ENCODE measurements at regions not wholly inside any gene's neighbourhood (a gene's known extent, or its start where the extent isn't known, plus 50 kb on each side); places are given as distances from the start of the nearest gene placed in this dataset.

GRCh38 chr12:43117226-43117930, 434.6 kb downstream of the ADAMTS20 start:
- Histone ChIP-seq H3K79me2 (ENCODE audit: insufficient read depth, low read length) (no peaks in the 10 kb centered on the region), H3T11ph (ENCODE audit: low read length) (no peak overlapping the region), H3K27me3 (ENCODE audit: insufficient read depth, low read length) (no peaks in the 10 kb centered on the region), H3K9ac (ENCODE audit: extremely low read depth, insufficient read length, low read length) (no peak overlapping the region), H2BK12ac (ENCODE audit: insufficient read length, low read depth, low read length) (no peak overlapping the region), H3K14ac (ENCODE audit: insufficient read depth, low read length) (no peak overlapping the region), H3K4me2 (ENCODE audit: insufficient read depth, insufficient read length, low read length) (no peak overlapping the region), H3K4me1 (ENCODE audit: insufficient read depth, low read length) (no peaks in the 10 kb centered on the region), H2BK120ac (ENCODE audit: low read depth, low read length, poor library complexity, severe bottlenecking) (no peak overlapping the region), H4K20me1 (ENCODE audit: control insufficient read depth, insufficient read depth, insufficient read length) (no peaks in the 10 kb centered on the region), H2BK5ac (ENCODE audit: insufficient read length, low read length) (no peak overlapping the region), H2AK5ac (ENCODE audit: insufficient read length, low read length) (no peak overlapping the region), H2AFZ (ENCODE audit: low read length) (no peak overlapping the region), H4K5ac (ENCODE audit: insufficient read length, low read depth, low read length) (no peak overlapping the region), H3K23ac (ENCODE audit: insufficient read length, low read depth, low read length) (no peak overlapping the region), H3K27ac (ENCODE audit: insufficient read length, low read depth, low read length) (no peak overlapping the region), H2BK15ac (ENCODE audit: low read depth, low read length) (no peak overlapping the region), H3K79me1 (ENCODE audit: insufficient read depth, low read depth, low read length, poor library complexity, severe bottlenecking) (no peaks in the 10 kb centered on the region), H4K91ac (ENCODE audit: insufficient read length, low read depth, low read length) (no peak overlapping the region), H3K4ac (ENCODE audit: low read depth, low read length) (no peak overlapping the region), H2BK20ac (ENCODE audit: low read depth, low read length, poor library complexity, severe bottlenecking) (no peak overlapping the region), H4K8ac (replicated peaks; ENCODE audit: insufficient read length, low read depth, low read length) (no peak overlapping the region), H3K18ac (ENCODE audit: insufficient read length, low read depth, low read length) (no peak overlapping the region), H3K23me2 (ENCODE audit: insufficient read length, low read depth, low read length, poor library complexity, severe bottlenecking) (no peaks in the 10 kb centered on the region), H3K9me3 (ENCODE audit: control insufficient read depth, low read depth, low read length) (no peaks in the 10 kb centered on the region), H3K56ac (ENCODE audit: insufficient read length, low read depth, low read length) (no peak overlapping the region)
- WGBS (ENCODE audit: extremely low coverage, insufficient read length, low lambda C conversion rate), result no CpG with 5 or more reads among the region's 3 CpGs
- Mint-ChIP-seq H3K27me3 (ENCODE audit: low read depth) (no peaks in the 10 kb centered on the region), H3K9me3 (peaks cover 3% of the 10 kb centered on the region in 2 experiments; a peak in 2 of 5 replicates), H3K36me3 (ENCODE audit: insufficient read depth in 1 of 3, low read depth in 3 of 3) (no peaks in the 10 kb centered on the region; a peak in 1 of 7 replicates), H3K4me3 (no peak overlapping the region), H3K4me1 (peaks cover 11 to 13% of the 10 kb centered on the region in 2 experiments), H3K27ac (no peak overlapping the region)
- TF ChIP-seq CTCF (conservative IDR thresholded peaks at IDR 0.05), result no peak
- no peak for DNase-seq
